ENCODE measurements at regions not wholly inside any gene's neighbourhood (a gene's known extent, or its start where the extent isn't known, plus 50 kb on each side); places are given as distances from the start of the nearest gene placed in this dataset.

GRCh38 chr2:121094101-121094500 is 190.9 kb downstream of the TFCP2L1 start:
- Mint-ChIP-seq H3K36me3 (ENCODE audit: low read depth) (no peaks in the 10 kb centered on the region), H3K27me3 (ENCODE audit: low read depth, poor library complexity) (peaks cover 66% of the 10 kb centered on the region), H3K9me3 (peaks cover 5% of the 10 kb centered on the region), H3K4me1 (peaks cover 6% of the 10 kb centered on the region), H3K4me3 (no peak overlapping the region), H3K27ac (no peak overlapping the region)
- no peak for DNase-seq
- TF ChIP-seq CTCF (IDR thresholded peaks at IDR 0.05) = no peak

- no peaks in the 10 kb centered on the region for H3K36me3 Mint-ChIP-seq (ENCODE audit: low read depth)
- H3K4me3 Mint-ChIP-seq = no peak overlapping the region
- H3K9me3 Mint-ChIP-seq = peaks cover 5% of the 10 kb centered on the region
- DNase-seq = no peak
- TF ChIP-seq CTCF (IDR thresholded peaks at IDR 0.05) = no peak
- no peaks in the 10 kb centered on the region for H3K4me1 Mint-ChIP-seq
- H3K27me3 Mint-ChIP-seq (ENCODE audit: low read depth, poor library complexity) = peaks cover 64% of the 10 kb centered on the region
- H3K27ac Mint-ChIP-seq = no peak overlapping the region
These were observed 190.2 kb downstream of the TFCP2L1 start for GRCh38 chr2:121094845-121095244.

DNA sequence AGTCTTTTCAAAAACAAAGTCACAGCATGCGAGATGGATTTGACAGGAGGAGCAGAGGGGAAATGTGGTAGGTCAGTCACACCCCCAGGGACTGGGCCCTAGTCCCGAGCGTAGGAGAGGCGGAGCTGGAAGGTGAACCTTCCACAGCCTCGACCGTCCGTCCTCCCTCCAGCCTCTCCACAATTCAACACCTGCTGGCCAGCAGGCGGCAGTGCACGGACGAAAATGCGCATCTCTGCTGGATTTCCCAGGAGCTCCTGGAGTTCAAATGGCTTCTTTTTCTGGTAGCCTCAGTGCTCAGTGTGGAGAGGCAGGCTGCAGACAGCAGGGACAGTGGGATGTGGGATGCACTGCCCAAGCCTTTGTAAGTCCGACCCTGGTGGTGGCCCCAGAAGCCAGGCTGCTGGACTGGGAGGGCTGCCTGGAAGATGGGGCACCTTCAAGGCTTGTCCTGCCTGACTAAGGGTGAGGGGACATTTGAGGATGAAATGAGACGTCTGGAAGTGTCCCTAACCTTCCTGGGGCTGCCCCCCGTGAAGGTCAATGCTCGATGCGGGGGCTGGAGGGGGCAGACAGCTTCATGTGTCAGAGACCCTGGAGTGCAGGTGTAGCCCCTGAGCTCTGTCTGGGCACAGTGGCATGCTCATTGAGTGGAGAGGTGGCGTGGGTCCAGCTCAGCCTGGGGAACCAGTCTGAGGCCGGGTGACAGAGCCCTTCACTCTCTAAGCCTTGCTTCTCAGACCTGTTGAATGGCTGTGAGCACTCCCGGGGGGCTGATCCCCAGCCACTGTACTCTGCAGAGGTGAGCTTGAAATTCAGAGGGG is 189.5 kb downstream of the TFCP2L1 start:
- Mint-ChIP-seq H3K27ac (no peak overlapping the region), H3K9me3 (peaks cover 5% of the 10 kb centered on the region), H3K36me3 (ENCODE audit: low read depth) (no peaks in the 10 kb centered on the region), H3K27me3 (ENCODE audit: low read depth, poor library complexity) (peaks cover 60% of the 10 kb centered on the region), H3K4me3 (no peak overlapping the region), H3K4me1 (no peaks in the 10 kb centered on the region)
- TF ChIP-seq CTCF (IDR thresholded peaks at IDR 0.05) = peak; percentile 76
- peak; percentile 75 for DNase-seq

- no peak for TF ChIP-seq CTCF (IDR thresholded peaks at IDR 0.05)
- Mint-ChIP-seq H3K27me3 (ENCODE audit: low read depth, poor library complexity) (peaks cover 57% of the 10 kb centered on the region), H3K4me3 (no peak overlapping the region), H3K36me3 (ENCODE audit: low read depth) (no peaks in the 10 kb centered on the region), H3K4me1 (no peaks in the 10 kb centered on the region), H3K9me3 (no peaks in the 10 kb centered on the region), H3K27ac (no peak overlapping the region)
- no peak for DNase-seq
These were observed 188.4 kb downstream of the TFCP2L1 start for GRCh38 chr2:121096611-121097010.

GRCh38 chr2:121098556-121098955 is 186.4 kb downstream of the TFCP2L1 start:
- Mint-ChIP-seq H3K27me3 (ENCODE audit: low read depth, poor library complexity) (peaks cover 52% of the 10 kb centered on the region), H3K9me3 (no peaks in the 10 kb centered on the region), H3K36me3 (ENCODE audit: low read depth) (no peaks in the 10 kb centered on the region), H3K4me3 (no peak overlapping the region), H3K27ac (no peak overlapping the region), H3K4me1 (no peaks in the 10 kb centered on the region)
- DNase-seq = no peak
- no peak for TF ChIP-seq CTCF (IDR thresholded peaks at IDR 0.05)
